ENCODE measurements at regions not wholly inside any gene's neighbourhood (a gene's known extent, or its start where the extent isn't known, plus 50 kb on each side); places are given as distances from the start of the nearest gene placed in this dataset.
"Not testable (repeated sequence)": the region's sequence is repeated elsewhere in the genome, so short reads cannot be mapped to it uniquely, and the experiment has no call there.

DNA sequence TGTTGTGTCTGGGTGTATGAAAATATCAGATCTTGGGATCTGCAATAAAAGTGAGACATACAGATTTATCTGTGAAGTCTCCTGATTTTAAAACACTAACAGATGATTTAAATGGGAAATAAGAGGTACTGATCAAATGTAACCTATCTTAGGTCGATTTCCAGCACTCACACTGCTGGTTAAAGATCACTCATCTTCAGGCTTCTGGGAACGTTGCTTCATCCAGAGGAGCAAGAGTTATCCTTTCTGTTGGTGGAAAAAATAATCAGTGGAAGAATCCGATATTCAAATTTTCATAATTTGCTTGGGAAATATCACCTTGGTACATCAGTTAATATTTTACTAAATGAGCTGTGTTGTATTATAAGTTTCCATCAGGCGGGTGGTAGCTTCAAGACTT, 876.8 kb upstream of the WWC1 start:
- no peak for DNase-seq
- ATAC-seq (ENCODE audit: low read depth): no peak
- no peak overlapping the region for H3K27ac Mint-ChIP-seq
- H3K27me3 Mint-ChIP-seq: no peaks in the 10 kb centered on the region
- no peaks in the 10 kb centered on the region for H3K4me1 Mint-ChIP-seq
- POLR2A ChIA-PET: no interaction called here
- H3K4me3 Mint-ChIP-seq: no peak overlapping the region
- H3K9me3 Mint-ChIP-seq: no peaks in the 10 kb centered on the region
- no peaks in the 10 kb centered on the region for H3K36me3 Mint-ChIP-seq

DNA sequence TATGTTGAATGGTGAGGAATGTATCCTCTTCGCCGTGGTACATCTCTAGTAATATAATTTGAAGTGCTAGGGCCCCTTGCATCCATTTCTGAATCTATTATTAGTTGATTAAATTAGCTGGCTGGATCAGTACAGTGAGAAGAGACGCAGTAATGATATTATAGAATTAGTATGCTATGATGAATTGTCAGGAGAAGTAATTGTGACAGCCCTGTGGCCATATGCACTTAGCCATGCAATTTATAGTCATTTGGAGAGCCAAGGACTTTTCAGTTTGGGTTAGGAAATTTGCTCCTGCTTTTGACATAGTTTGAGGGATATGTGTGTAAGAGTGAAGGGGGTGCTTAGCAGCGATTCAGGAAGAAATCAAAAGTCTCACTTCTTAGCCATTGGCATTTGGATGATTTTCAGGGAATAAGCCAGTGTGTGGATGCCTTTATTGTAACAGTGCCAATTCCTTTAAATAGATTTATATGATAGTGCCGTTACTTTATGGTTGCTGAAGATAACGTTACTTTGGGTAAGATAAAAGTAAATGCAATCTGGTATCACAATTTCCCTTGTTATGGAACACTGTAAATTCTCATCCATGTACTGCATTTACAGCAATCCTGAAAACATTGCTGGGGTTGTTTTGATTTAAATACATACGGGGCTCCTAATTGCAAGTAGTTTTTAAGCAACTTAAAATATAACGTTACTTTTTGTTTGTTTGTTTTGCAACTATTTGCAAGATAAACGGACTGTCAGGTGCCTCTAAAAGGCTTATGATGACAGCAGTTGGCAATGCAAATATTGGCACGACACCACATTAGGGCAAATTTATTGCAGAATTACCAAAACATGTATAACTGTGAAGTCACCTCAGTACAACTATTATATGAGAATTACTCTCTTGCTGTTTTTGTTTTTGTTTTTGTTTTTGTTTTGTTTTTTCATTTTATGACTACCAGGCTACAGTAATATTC, 875.4 kb upstream of the WWC1 start:
- POLR2A ChIA-PET: no interaction called here
- Mint-ChIP-seq H3K9me3 (no peaks in the 10 kb centered on the region), H3K27ac (no peak overlapping the region), H3K36me3 (no peaks in the 10 kb centered on the region), H3K27me3 (no peaks in the 10 kb centered on the region), H3K4me1 (no peaks in the 10 kb centered on the region), H3K4me3 (no peak overlapping the region)
- ATAC-seq (ENCODE audit: low read depth): no peak
- no peak for DNase-seq

GRCh38 chr5:167417662-167418061, 873.8 kb upstream of the WWC1 start:
- H3K27me3 Mint-ChIP-seq: no peaks in the 10 kb centered on the region
- no peak overlapping the region for H3K27ac Mint-ChIP-seq
- H3K4me3 Mint-ChIP-seq: no peak overlapping the region
- no peak for DNase-seq
- no peaks in the 10 kb centered on the region for H3K4me1 Mint-ChIP-seq
- no peaks in the 10 kb centered on the region for H3K36me3 Mint-ChIP-seq
- H3K9me3 Mint-ChIP-seq: no peaks in the 10 kb centered on the region
- no peak for ATAC-seq (ENCODE audit: low read depth)
- POLR2A ChIA-PET: no interaction called here

DNA sequence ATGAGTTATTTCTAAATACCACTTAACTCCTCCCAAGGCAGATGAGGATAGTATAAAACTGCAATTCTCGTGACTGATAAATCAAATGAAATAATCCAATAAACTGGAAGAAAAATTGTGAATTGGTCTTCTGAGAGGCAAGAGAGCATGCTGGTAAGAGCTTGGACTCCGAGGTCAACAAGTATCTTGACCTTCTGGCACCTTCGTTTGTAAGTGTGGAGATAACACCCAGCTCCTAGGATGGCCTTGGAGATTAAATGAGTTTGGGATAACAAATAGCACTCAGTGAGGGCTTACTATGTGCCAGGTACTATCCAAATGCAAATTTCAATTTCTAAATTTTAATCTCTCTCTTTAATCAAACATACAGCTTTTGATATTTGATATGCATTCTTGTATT, 866.3 kb upstream of the WWC1 start:
- no peak for ATAC-seq (ENCODE audit: low read depth)
- Mint-ChIP-seq H3K4me3 (no peak overlapping the region), H3K36me3 (no peaks in the 10 kb centered on the region), H3K27ac (no peak overlapping the region), H3K9me3 (peaks cover 4% of the 10 kb centered on the region), H3K4me1 (no peaks in the 10 kb centered on the region), H3K27me3 (no peaks in the 10 kb centered on the region)
- DNase-seq: no peak
- POLR2A ChIA-PET: no interaction called here

DNA sequence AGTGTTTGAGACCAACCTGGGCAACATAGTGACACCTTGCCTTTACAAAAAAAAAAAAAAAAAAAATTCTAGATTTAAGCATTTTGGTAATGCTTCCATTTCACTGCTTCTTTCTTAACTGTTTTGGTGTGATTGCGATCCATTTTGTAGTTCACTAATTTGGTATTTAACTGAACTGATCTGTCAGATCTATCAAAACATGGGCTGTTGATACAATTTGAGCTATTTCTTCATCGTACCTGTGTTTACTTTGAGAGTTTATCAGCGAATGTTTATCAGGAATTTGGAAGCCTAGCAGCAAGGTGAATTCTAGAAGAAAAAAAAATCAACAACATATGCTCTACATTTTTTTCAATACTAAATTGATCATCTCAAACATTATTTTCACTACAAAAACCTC, 864.9 kb upstream of the WWC1 start:
- DNase-seq: no peak
- Mint-ChIP-seq H3K36me3 (no peaks in the 10 kb centered on the region), H3K4me1 (no peaks in the 10 kb centered on the region), H3K27me3 (no peaks in the 10 kb centered on the region), H3K4me3 (no peak overlapping the region), H3K9me3 (peaks cover 4% of the 10 kb centered on the region), H3K27ac (no peak overlapping the region)
- POLR2A ChIA-PET: no interaction called here
- ATAC-seq (ENCODE audit: low read depth): no peak

- H3K36me3 Mint-ChIP-seq; H3K4me3 Mint-ChIP-seq; POLR2A ChIA-PET; H3K27ac Mint-ChIP-seq; H3K9me3 Mint-ChIP-seq; H3K27me3 Mint-ChIP-seq; ATAC-seq (ENCODE audit: low read depth); DNase-seq; H3K4me1 Mint-ChIP-seq: not testable (repeated sequence)
These were observed 863.8 kb upstream of the WWC1 start for GRCh38 chr5:167427641-167428040.

GRCh38 chr5:167440846-167441245, 850.6 kb upstream of the WWC1 start:
- Mint-ChIP-seq H3K4me3 (no peak overlapping the region), H3K27ac (no peak overlapping the region), H3K4me1 (no peaks in the 10 kb centered on the region), H3K36me3 (no peaks in the 10 kb centered on the region), H3K9me3 (peaks cover 5% of the 10 kb centered on the region), H3K27me3 (no peaks in the 10 kb centered on the region)
- ATAC-seq (ENCODE audit: low read depth): no peak
- POLR2A ChIA-PET: no interaction called here
- no peak for DNase-seq

DNA sequence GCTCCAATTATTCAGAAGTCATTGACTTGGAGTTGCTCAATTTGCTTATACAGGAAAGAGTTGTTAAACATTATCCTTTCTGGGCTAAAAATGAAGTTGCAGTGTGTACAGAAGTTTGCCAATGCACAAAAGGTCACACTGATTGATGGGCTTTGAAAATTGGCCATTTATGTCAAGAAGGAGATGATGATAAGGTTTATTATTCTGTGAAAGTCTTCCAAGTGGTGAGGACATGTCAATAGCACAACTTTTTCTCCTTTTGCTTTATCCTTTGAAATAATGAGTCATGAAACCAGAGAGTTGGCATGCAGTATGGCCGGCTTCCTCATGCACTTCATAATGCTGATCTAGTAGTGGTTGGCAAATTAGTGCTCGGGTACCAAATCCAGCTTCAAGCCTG, 848.5 kb upstream of the WWC1 start:
- Mint-ChIP-seq H3K9me3 (peaks cover 3% of the 10 kb centered on the region), H3K4me1 (no peaks in the 10 kb centered on the region), H3K27ac (no peak overlapping the region), H3K36me3 (no peaks in the 10 kb centered on the region), H3K4me3 (no peak overlapping the region), H3K27me3 (no peaks in the 10 kb centered on the region)
- no peak for ATAC-seq (ENCODE audit: low read depth)
- DNase-seq: no peak
- POLR2A ChIA-PET: no interaction called here

- POLR2A ChIA-PET: no interaction called here
These were observed 843.7 kb upstream of the WWC1 start for GRCh38 chr5:167447466-167448375.

DNA sequence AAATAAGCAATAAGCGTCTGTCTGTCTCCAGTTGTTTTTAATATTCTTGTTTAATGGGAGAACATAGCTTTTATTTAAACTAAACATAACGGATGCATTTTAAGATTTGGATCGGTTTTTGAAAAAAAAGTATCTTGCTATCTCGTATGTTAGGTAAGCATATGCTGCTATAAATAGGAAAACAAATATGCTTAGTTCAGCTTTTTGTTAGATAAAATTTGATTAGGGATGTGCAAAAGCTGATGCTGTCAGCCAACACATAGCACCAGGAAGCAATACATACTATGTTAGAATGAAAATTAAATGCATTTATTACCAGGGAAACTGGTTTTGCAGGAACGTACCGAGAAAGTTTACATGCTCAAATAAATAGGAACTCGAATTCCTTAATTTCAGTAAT, 843.1 kb upstream of the WWC1 start:
- ATAC-seq (ENCODE audit: low read depth): no peak
- Mint-ChIP-seq H3K27ac (no peak overlapping the region), H3K36me3 (no peaks in the 10 kb centered on the region), H3K9me3 (no peaks in the 10 kb centered on the region), H3K4me1 (no peaks in the 10 kb centered on the region), H3K27me3 (no peaks in the 10 kb centered on the region), H3K4me3 (no peak overlapping the region)
- no peak for DNase-seq
- POLR2A ChIA-PET: no interaction called here

More at GRCh38 chr5:167447466-167448375, 843.7 kb upstream of the WWC1 start:
- Mint-ChIP-seq H3K4me1 (no peaks in the 10 kb centered on the region), H3K27me3 (no peaks in the 10 kb centered on the region), H3K9me3 (no peaks in the 10 kb centered on the region), H3K36me3 (no peaks in the 10 kb centered on the region), H3K27ac (no peak overlapping the region), H3K4me3 (no peak overlapping the region)
- DNase-seq (no peak), ATAC-seq (ENCODE audit: low read depth) (no peak)

DNA sequence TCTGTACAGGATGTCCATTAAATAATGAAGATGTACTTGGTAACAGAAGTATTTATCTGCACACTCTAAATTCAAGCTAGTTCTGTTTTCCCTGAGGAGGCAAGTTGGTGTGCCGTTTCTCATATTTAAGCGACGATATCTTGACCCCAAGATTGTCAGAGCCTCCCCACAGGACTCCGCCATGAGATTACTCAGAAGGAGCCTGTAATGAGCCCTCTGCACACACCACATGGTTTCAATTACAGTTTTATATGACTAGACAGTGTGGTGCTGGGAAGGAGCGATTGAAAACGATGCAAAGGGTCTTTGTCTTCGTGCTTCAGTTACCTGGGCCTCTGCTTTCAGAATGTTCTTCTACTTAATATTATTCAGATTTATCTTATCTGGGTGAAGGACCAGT, 840.4 kb upstream of the WWC1 start:
- no peaks in the 10 kb centered on the region for H3K4me1 Mint-ChIP-seq
- POLR2A ChIA-PET: no interaction called here
- no peaks in the 10 kb centered on the region for H3K9me3 Mint-ChIP-seq
- H3K36me3 Mint-ChIP-seq: no peaks in the 10 kb centered on the region
- H3K27ac Mint-ChIP-seq: no peak overlapping the region
- ATAC-seq (ENCODE audit: low read depth): no peak
- no peak for DNase-seq
- H3K27me3 Mint-ChIP-seq: no peaks in the 10 kb centered on the region
- H3K4me3 Mint-ChIP-seq: no peak overlapping the region

- POLR2A ChIA-PET: no interaction called here
These were observed 839.3 kb upstream of the WWC1 start for GRCh38 chr5:167452136-167452535.

GRCh38 chr5:167453246-167454030, 838.0 kb upstream of the WWC1 start:
- Mint-ChIP-seq H3K4me1 (no peaks in the 10 kb centered on the region), H3K4me3 (no peak overlapping the region), H3K9me3 (no peaks in the 10 kb centered on the region), H3K36me3 (no peaks in the 10 kb centered on the region), H3K27me3 (no peaks in the 10 kb centered on the region), H3K27ac (no peak overlapping the region)
- POLR2A ChIA-PET: no interaction called here
- DNase-seq (no peak), ATAC-seq (ENCODE audit: low read depth) (no peak)

More at GRCh38 chr5:167452136-167452535, 839.3 kb upstream of the WWC1 start:
- ATAC-seq (ENCODE audit: low read depth) (no peak), DNase-seq (no peak)
- Mint-ChIP-seq H3K4me3 (no peak overlapping the region), H3K27me3 (no peaks in the 10 kb centered on the region), H3K36me3 (no peaks in the 10 kb centered on the region), H3K27ac (no peak overlapping the region), H3K9me3 (no peaks in the 10 kb centered on the region), H3K4me1 (no peaks in the 10 kb centered on the region)

Measured in activated naive CD8-positive, alpha-beta T cell treated with anti-CD3 and anti-CD28 coated beads, Interleukin-2, amount 10 ng/mL, durations not matched to agents 7 days and 5 days (primary cell).